Pancreas (tissue), 10 donors: ENCODE measurements at regions not wholly inside any gene's neighbourhood (a gene's known extent, or its start where the extent isn't known, plus 50 kb on each side); places are given as distances from the start of the nearest gene placed in this dataset.

Experiments used
- ATAC-seq, 4 donors: fragments of 200-7000 bp; cut with Tn5 transposase; one replicate each; pipeline versions ENCODE4 v1.8.0 to v1.9.1; 2020; ENCODE audit warnings: mild to moderate bottlenecking in 4 of 4, moderate library complexity in 4 of 4
- DNase-seq, 6 donors: peaks; one replicate each; pipeline ENCODE4 v3.0.0-alpha.2; 2020
- FAIRE-seq: peaks from 2 replicates; lab custom pipeline; 2012; peaks lifted over from hg19 to GRCh38; lab: Jason Lieb, UNC
- H3K27ac ChIP-seq, 4 donors: fragments of 200-600 bp; sonication (generic); 1 replicate in 3 of 4; 2 replicates in 1 of 4; pipeline versions ENCODE4 v1.5.0 to v1.8.0; 2020
- H3K27me3 ChIP-seq, 4 donors: fragments of 200-600 bp; one replicate each; pipeline ENCODE4 v1.8.0; 2021
- H3K36me3 ChIP-seq, 3 donors: fragments of 200-600 bp; sonication (generic) in 1 of 3; one replicate each; pipeline versions ENCODE4 v1.5.0 to v1.8.0; 2020 to 2021
- H3K4me1 ChIP-seq, 3 donors: fragments of 200-600 bp; one replicate each; pipeline ENCODE4 v1.8.0; 2021
- H3K4me3 ChIP-seq, 4 donors: fragments of 200-600 bp; sonication (generic) in 2 of 4; one replicate each; pipeline versions ENCODE4 v1.5.0 to v1.8.0; 2020 to 2021
- H3K9me3 ChIP-seq, 4 donors: fragments of 200-600 bp; one replicate each; pipeline ENCODE4 v1.8.0; 2021
- CTCF ChIP-seq, 4 donors: fragments of 200-600 bp; sonication (generic) in 3 of 4; IDR thresholded peaks; one replicate each; pipeline versions ENCODE4 v1.5.0 to v1.8.0; 2021; ENCODE audit warnings: antibody characterized with exemption in 4 of 4
- WGBS, 2 donors: extraction: QIAGEN DNeasy Blood & Tissue Kit; methylation state at CpG; one replicate each; pipeline ENCODE4 v1.1.7; 2013; 5-methylcytosine and 5-hydroxymethylcytosine counted together
- intact Hi-C, 3 donors: fragments of 100-400 bp; cut with DNase I; formaldehyde crosslinking; loops; one replicate each; pipeline versions ENCODE4 v1.11.1 to v1.14.2; 2022
- donor health status: healthy with polysubstance abuse.
- donor health status: DM: no; HTN: no; CAD: no; lungs with moderate emphysema.
- donor health status: DM: no; HTN: no; CAD: no.
- donor health status: control.
- donor health status: control.
- donor health status: Bipolar disorder and iron deficiency.
- donor health status: DM: yes; HTN: yes; CAD: no.
- donor health status: DM: no; HTN: no; CAD: no.
- donor health status: DM: no; HTN: no; CAD: no.
- donor health status: DM: yes; HTN: yes; CAD: no.

- no peaks in the 10 kb centered on the region for H3K4me1 ChIP-seq
- peak; percentile 26 for FAIRE-seq
Observed at GRCh38 chr5:81884871-81885270, 87.0 kb upstream of the ATG10 start.

DNA sequence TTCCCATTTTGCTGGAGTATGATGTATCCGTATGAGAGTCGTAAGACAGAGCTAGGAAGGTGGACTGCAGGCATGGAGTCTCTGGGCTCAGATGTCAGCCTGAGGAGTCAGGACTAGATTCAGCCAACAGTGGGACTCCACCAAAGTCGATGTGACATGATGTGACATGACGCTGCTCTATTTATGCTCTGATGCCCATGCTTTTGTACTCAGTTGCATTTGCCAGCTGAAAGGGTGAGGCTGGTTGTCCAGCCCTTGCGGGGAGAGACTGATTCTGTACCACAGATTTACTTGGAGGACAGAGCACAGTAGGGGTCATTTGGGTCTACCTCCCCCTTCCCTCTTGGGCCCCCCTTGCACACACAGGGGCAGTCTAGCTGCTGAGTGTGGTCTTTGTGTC lies 88.5 kb upstream of the ATG10 start:
- H3K27me3 ChIP-seq = no peaks in the 10 kb centered on the region
- FAIRE-seq = no peak
- no peak overlapping the region for H3K4me3 ChIP-seq
- H3K4me1 ChIP-seq = no peaks in the 10 kb centered on the region
- DNase-seq = no peak
- H3K9me3 ChIP-seq = no peaks in the 10 kb centered on the region
- WGBS, 2 donors = 89 to 94% methylated on average over 5 of the region's 5 CpGs
- ATAC-seq = no peak
- H3K27ac ChIP-seq = no peak overlapping the region
- no peak for TF ChIP-seq CTCF (IDR thresholded peaks at IDR 0.05)
- intact Hi-C loops = no loop called here
- no peaks in the 10 kb centered on the region for H3K36me3 ChIP-seq

More at GRCh38 chr5:81884871-81885270, 87.0 kb upstream of the ATG10 start:
- Histone ChIP-seq H3K36me3 (no peaks in the 10 kb centered on the region), H3K27me3 (no peaks in the 10 kb centered on the region), H3K27ac (no peak overlapping the region), H3K9me3 (no peaks in the 10 kb centered on the region), H3K4me3 (no peak overlapping the region)
- DNase-seq = no peak
- ATAC-seq = peak in 1 of 4 donors; percentile 54
- WGBS, 2 donors = 42 to 47% methylated on average over 3 of the region's 3 CpGs
- no peak for TF ChIP-seq CTCF (IDR thresholded peaks at IDR 0.05)
- intact Hi-C loops = no loop called here

GRCh38 chr5:81881595-81881994 lies 90.2 kb upstream of the ATG10 start:
- Histone ChIP-seq H3K27me3 (no peaks in the 10 kb centered on the region), H3K27ac (no peak overlapping the region), H3K36me3 (no peaks in the 10 kb centered on the region), H3K4me3 (no peak overlapping the region), H3K4me1 (no peaks in the 10 kb centered on the region), H3K9me3 (no peaks in the 10 kb centered on the region)
- no peak for FAIRE-seq
- no peak for ATAC-seq
- intact Hi-C loops = no loop called here
- TF ChIP-seq CTCF (IDR thresholded peaks at IDR 0.05) = no peak
- 21 to 30% methylated on average over 2 of the region's 2 CpGs for WGBS, 2 donors
- no peak for DNase-seq

- DNase-seq (no peak), FAIRE-seq (no peak), ATAC-seq (no peak)
- H3K4me1 ChIP-seq = no peaks in the 10 kb centered on the region
- no peaks in the 10 kb centered on the region for H3K27me3 ChIP-seq
- 76 to 80% methylated on average over 3 of the region's 3 CpGs for WGBS, 2 donors
- intact Hi-C loops = no loop called here
- H3K9me3 ChIP-seq = no peaks in the 10 kb centered on the region
- no peak for TF ChIP-seq CTCF (IDR thresholded peaks at IDR 0.05)
- no peaks in the 10 kb centered on the region for H3K36me3 ChIP-seq
- H3K27ac ChIP-seq = no peak overlapping the region
- no peak overlapping the region for H3K4me3 ChIP-seq
Observed at GRCh38 chr5:81879936-81880335, 91.9 kb upstream of the ATG10 start.

DNA sequence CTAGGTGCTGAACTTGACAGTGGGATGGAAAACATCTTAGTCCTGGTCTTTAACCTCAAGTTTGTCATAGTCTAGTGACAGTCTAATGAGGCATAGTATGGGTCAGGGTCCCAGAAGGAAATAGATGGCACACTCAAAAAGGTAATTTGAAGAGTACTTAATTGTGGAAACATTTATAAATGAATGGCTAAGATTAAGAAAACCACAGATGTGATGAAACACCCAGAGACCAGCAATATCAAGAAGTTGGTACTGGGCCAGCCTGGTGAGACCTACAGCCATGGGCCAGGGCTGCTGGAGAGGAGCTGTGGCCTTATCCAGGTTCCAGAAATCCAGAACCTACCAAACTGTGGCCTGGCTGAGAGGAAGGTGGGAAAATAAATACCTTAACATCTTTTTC lies 93.5 kb upstream of the ATG10 start:
- Histone ChIP-seq H3K27ac (no peak overlapping the region), H3K4me1 (no peaks in the 10 kb centered on the region), H3K27me3 (no peaks in the 10 kb centered on the region), H3K9me3 (no peaks in the 10 kb centered on the region), H3K4me3 (no peak overlapping the region), H3K36me3 (no peaks in the 10 kb centered on the region)
- TF ChIP-seq CTCF (IDR thresholded peaks at IDR 0.05) = no peak
- ATAC-seq (no peak), FAIRE-seq (no peak), DNase-seq (no peak)
- intact Hi-C loops = no loop called here
